ENCODE measurements at regions not wholly inside any gene's neighbourhood (a gene's known extent, or its start where the extent isn't known, plus 50 kb on each side); places are given as distances from the start of the nearest gene placed in this dataset.

DNA sequence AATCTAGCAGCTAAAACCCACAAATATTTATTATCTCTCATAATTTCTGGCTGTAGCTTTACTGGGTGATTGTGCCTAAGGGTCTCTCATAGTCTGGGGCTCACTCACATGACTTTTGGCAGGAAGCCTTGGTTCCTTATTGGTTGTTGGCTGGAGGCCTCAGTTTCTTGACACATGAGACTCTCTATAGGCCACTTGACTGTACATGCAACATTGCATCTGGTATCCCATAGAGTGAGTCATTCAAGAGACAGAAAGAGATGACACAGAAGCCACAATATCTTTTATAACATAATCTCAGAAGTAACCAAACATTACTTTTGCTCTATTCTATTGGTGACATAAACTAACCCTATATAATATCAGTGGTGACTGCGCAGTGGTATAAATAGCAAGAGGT, 128.5 kb upstream of the HNRNPU start:
- no TSS peak for BruUV-seq (replicated peaks)
- H3K4me3 ChIP-seq: no peak overlapping the region
- peaks cover 7% of the 10 kb centered on the region; the same call in 1 of the 2 replicates for H3K9me3 ChIP-seq (replicated peaks; ENCODE audit: control insufficient read depth, insufficient read depth, low read depth, low read length)
- TF ChIP-seq ESRRB (CRISPR knock-in tag; IDR thresholded peaks at IDR 0.05; ENCODE audit: borderline replicate concordance): no peak
- TF ChIP-seq, protein P1, sequence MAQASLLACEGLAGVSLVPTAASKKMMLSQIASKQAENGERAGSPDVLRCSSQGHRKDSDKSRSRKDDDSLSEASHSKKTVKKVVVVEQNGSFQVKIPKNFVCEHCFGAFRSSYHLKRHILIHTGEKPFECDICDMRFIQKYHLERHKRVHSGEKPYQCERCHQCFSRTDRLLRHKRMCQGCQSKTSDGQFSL (CRISPR knock-in tag; IDR thresholded peaks at IDR 0.05): no peak
- TF ChIP-seq, protein P1 (tag; IDR thresholded peaks at IDR 0.05): no peak
- TF ChIP-seq, protein P2, sequence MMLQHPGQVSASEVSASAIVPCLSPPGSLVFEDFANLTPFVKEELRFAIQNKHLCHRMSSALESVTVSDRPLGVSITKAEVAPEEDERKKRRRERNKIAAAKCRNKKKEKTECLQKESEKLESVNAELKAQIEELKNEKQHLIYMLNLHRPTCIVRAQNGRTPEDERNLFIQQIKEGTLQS (IDR thresholded peaks at IDR 0.05): peak; percentile 45
- TF ChIP-seq, protein P2 (CRISPR knock-in tag; conservative IDR thresholded peaks at IDR 0.05): no peak
- WGBS (ENCODE audit: insufficient coverage, low coverage, missing lambda C conversion rate): 0% methylated on average over 1 of the region's 1 CpG
- in situ Hi-C loops (cut with MboI) (no loop called here), intact Hi-C loops (cut with micrococcal nuclease) (no loop called here)
- H3K4me2 ChIP-seq (ENCODE audit: insufficient read depth, low read length): no peak overlapping the region
- ATAC-seq (no peak; the same call in 2 of the 3 replicates), DNase-seq (ENCODE audit: extremely low read depth in 1 of 4, low spot score in 3 of 4) (no peak), FAIRE-seq (no peak)
- H3K79me2 ChIP-seq (ENCODE audit: control insufficient read depth, insufficient read depth, low read length): no peaks in the 10 kb centered on the region
- H3K27me3 ChIP-seq (ENCODE audit: control insufficient read depth in 2 of 2, insufficient read depth in 2 of 2, low read length in 2 of 2): no peaks in the 10 kb centered on the region
- CTCF ChIA-PET (ENCODE audit: low intra/inter-chr PET ratio): no interaction called here
- no peaks in the 10 kb centered on the region for H4K20me1 ChIP-seq (replicated peaks; ENCODE audit: control insufficient read depth, insufficient read depth, low read length)
- no peak overlapping the region for H3K27ac ChIP-seq (ENCODE audit: extremely low read depth, low read depth, low read length)
- H3K9ac ChIP-seq (ENCODE audit: insufficient read depth in 1 of 2, low read depth in 2 of 2, low read length in 2 of 2): no peak overlapping the region
- H3K9me1 ChIP-seq (ENCODE audit: control insufficient read depth, insufficient read depth, low read length): no peaks in the 10 kb centered on the region
- no peaks in the 10 kb centered on the region for H3K36me3 ChIP-seq (ENCODE audit: control insufficient read depth, insufficient read depth, low read length)
- POLR2A ChIA-PET: interaction anchor here (0.7 to 0.8 kb wide), 2 partner anchors 11 to 61 kb away, joined by 3 read pairs; no protein-coding TSS in a partner anchor
- no peak overlapping the region for H2AFZ ChIP-seq (ENCODE audit: low read depth, low read length)
- peaks cover 0 to 7% of the 10 kb centered on the region in 2 experiments; a peak in 2 of 5 replicates for H3K4me1 ChIP-seq (replicated peaks in 1 of 2; ENCODE audit: control insufficient read depth in 2 of 2, insufficient read depth in 2 of 2, low read length in 2 of 2)

Measured in K562 (cell line).